RWPE1 (cell line): ENCODE measurements at regions not wholly inside any gene's neighbourhood (a gene's known extent, or its start where the extent isn't known, plus 50 kb on each side); places are given as distances from the start of the nearest gene placed in this dataset.

Experiments used
- CTCF ChIA-PET: fragments of 350-600 bp; sonication (Branson Sonifier 250); formaldehyde crosslinking; extraction: SDS; loops from one replicate; lab custom pipeline; 2021; lab: Yijun Ruan, JAX
- POLR2A ChIA-PET: fragments of 400-600 bp; formaldehyde crosslinking; extraction: SDS; loops from one replicate; lab custom pipeline; 2020; ENCODE audit warnings: antibody characterized with exemption; ENCODE audit not compliant: low non-redundant PET; lab: Yijun Ruan, JAX
- DNase-seq: peaks from one replicate; pipeline ENCODE4 v3.0.0; 2012; ENCODE audit warnings: low spot score
- H3K27ac ChIP-seq: fragments of 450-650 bp; 2 replicates; pipeline ENCODE4 v1.5.1; 2017
- CTCF ChIP-seq: fragments of 450-650 bp; conservative IDR thresholded peaks from 2 replicates; pipeline ENCODE4 v1.5.1; 2017; ENCODE audit warnings: low read depth, mild to moderate bottlenecking

DNA sequence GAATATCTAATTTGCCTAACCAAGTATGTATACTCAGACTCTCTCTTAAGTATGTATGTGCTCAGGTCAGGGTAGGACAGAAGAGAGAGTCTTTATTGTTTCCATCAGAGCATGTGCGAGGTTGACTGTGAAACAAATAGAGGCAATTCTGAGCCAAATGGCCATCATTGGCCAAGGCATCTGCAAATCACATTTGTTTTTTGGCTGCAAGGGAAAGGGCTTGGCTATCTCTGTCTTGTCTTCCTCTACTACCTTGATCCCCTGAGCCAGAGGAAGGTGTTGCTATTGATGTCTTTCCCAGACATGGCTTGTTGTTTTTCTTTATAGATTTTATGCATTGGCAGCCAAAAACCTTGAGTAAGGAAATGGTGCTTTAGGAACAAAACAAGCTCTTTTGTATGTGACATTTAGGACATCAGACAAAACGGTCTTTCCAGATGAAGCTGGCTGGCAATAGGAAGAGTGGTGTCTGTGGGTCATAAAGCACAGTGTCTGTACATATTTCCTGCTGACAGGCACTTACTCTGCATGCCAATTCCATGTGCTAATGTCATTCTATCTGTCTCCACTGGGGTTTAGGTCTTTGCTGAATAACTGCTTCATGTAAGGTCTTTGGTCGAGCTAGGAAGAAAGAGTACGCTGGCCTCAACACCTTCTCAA lies 163.3 kb downstream of the BRINP2 start:
- CTCF ChIA-PET = interaction anchor here (1.1 kb wide), 1 partner anchor 27 kb away, joined by 3 read pairs; no protein-coding TSS in a partner anchor
- POLR2A ChIA-PET = no interaction called here
- no peak for TF ChIP-seq CTCF
- H3K27ac ChIP-seq = no peak overlapping the region
- DNase-seq = no peak
